ENCODE measurements at regions not wholly inside any gene's neighbourhood (a gene's known extent, or its start where the extent isn't known, plus 50 kb on each side); places are given as distances from the start of the nearest gene placed in this dataset.

DNA sequence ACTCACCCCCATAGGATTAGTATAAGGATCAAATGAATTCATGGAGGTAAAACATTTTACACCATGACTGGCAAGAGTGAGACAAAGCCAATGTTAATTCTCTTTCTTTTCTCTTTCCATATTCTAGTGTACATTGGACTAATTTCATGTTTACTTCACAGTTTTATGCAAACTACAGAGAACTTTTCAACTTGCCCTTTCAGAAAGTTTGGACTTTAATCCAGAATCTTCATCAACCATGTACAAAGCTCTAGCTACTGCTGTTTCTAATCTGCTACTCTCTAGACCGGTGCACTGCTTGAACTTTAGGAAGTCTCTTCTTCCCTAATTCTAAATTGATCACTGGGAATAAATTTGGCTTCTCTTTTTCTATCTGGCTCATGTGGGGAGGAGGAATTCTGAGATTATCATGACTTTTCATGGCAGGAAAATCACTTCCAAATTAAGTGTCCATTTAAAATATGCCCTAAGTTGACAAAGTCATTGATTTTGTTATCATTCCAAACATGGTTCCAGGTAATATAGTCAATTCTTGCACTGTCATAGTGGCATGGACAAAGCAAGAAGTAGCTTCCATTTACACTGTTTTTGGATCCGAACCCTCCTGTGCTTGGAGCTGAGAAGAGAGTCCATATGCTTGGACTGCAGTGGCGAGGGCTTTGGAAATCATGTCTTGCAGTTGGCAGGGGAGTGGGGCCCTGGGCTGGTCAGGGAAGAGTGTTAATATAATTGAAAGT lies 903.3 kb downstream of the CCSER2 start:
- Histone ChIP-seq H3K9me3 (replicated peaks) (no peaks in the 10 kb centered on the region), H3K4me3 (no peak overlapping the region), H3K27me3 (ENCODE audit: low read depth) (peaks cover 6% of the 10 kb centered on the region), H3K36me3 (no peaks in the 10 kb centered on the region), H3K27ac (replicated peaks) (no peak overlapping the region), H3K4me1 (no peaks in the 10 kb centered on the region)
- TF ChIP-seq, protein P1, sequence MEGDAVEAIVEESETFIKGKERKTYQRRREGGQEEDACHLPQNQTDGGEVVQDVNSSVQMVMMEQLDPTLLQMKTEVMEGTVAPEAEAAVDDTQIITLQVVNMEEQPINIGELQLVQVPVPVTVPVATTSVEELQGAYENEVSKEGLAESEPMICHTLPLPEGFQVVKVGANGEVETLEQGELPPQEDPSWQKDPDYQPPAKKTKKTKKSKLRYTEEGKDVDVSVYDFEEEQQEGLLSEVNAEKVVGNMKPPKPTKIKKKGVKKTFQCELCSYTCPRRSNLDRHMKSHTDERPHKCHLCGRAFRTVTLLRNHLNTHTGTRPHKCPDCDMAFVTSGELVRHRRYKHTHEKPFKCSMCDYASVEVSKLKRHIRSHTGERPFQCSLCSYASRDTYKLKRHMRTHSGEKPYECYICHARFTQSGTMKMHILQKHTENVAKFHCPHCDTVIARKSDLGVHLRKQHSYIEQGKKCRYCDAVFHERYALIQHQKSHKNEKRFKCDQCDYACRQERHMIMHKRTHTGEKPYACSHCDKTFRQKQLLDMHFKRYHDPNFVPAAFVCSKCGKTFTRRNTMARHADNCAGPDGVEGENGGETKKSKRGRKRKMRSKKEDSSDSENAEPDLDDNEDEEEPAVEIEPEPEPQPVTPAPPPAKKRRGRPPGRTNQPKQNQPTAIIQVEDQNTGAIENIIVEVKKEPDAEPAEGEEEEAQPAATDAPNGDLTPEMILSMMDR (IDR thresholded peaks at IDR 0.05; ENCODE audit: borderline replicate concordance) = no peak
- no peak for DNase-seq
- intact Hi-C loops (cut with micrococcal nuclease) = no loop called here

DNA sequence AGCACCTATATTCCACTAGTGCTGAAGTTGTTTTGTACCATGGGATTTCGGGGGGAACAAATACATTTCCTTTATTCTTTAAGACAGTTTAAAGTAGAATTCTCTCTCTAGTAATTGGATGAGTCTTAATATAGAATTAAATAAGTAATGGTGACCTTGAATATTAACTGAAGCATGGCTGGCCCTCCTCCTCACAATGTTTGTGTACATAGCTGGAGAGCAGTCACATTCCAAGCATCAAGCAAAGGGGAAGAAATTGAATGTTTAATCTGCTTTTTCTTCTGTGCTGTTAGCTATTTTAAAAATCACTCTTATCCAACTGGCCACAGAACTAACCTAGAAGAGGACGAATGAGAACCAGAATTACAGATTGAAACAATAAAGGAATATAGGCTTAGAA lies 906.9 kb downstream of the CCSER2 start:
- Histone ChIP-seq H3K27ac (replicated peaks) (no peak overlapping the region), H3K27me3 (ENCODE audit: low read depth) (peaks cover 26% of the 10 kb centered on the region), H3K9me3 (replicated peaks) (no peaks in the 10 kb centered on the region), H3K4me1 (no peaks in the 10 kb centered on the region), H3K36me3 (no peaks in the 10 kb centered on the region), H3K4me3 (no peak overlapping the region)
- TF ChIP-seq, protein P1 (IDR thresholded peaks at IDR 0.05; ENCODE audit: borderline replicate concordance) = no peak
- intact Hi-C loops (cut with micrococcal nuclease) = no loop called here
- no peak for DNase-seq

DNA sequence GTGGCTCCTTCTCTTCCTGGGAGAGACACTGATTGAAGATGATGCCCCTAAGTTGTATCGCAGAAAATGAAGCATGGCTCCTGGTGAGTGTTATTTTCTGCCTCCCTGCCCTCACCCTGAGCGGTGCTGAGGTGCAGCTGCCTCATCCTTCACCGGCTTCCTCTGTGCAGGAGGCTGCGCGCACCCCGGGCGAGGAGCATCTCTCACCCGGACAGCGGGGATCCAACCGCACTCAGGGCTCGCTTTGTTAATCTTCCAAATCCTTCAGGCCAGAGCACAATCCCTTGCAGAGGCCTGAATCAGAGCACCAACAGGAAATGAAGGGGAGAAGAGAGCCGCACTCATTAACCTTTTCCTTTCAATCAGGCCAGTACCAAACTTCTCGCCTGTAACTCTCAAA lies 910.3 kb downstream of the CCSER2 start:
- TF ChIP-seq, protein P1 (IDR thresholded peaks at IDR 0.05; ENCODE audit: borderline replicate concordance) = no peak
- no peaks in the 10 kb centered on the region for H3K9me3 ChIP-seq (replicated peaks)
- H3K4me1 ChIP-seq = no peaks in the 10 kb centered on the region
- no peak overlapping the region for H3K4me3 ChIP-seq
- peaks cover 26% of the 10 kb centered on the region for H3K27me3 ChIP-seq (ENCODE audit: low read depth)
- intact Hi-C loops (cut with micrococcal nuclease) = no loop called here
- DNase-seq = no peak
- H3K27ac ChIP-seq (replicated peaks) = no peak overlapping the region
- H3K36me3 ChIP-seq = no peaks in the 10 kb centered on the region

DNA sequence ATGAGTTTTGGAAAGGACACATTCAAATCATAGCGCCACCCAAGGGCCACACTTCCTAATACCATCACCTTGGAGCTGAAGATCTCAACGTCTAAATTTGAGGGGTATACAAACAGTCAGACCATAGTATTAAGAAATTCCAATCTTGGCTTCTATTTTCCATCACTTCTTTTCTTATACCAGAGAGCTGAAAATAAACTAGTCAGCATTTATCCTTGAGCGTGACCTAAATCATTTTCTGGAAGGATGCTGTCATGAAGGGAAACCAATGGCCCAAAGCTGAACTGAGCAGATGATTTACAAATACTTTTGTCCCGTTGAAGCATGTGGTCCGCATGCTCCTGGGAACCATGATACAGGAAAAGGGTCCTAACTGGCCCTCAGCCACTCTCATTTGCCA lies 921.9 kb downstream of the CCSER2 start:
- Histone ChIP-seq H3K4me1 (no peaks in the 10 kb centered on the region), H3K9me3 (replicated peaks) (no peaks in the 10 kb centered on the region), H3K4me3 (no peak overlapping the region), H3K27me3 (ENCODE audit: low read depth) (no peaks in the 10 kb centered on the region), H3K36me3 (no peaks in the 10 kb centered on the region), H3K27ac (replicated peaks) (no peak overlapping the region)
- DNase-seq = no peak
- intact Hi-C loops (cut with micrococcal nuclease) = no loop called here
- TF ChIP-seq, protein P1 (IDR thresholded peaks at IDR 0.05; ENCODE audit: borderline replicate concordance) = no peak

GRCh38 chr10:85256481-85256880 lies 928.1 kb downstream of the CCSER2 start:
- TF ChIP-seq, protein P1 (IDR thresholded peaks at IDR 0.05; ENCODE audit: borderline replicate concordance) = no peak
- H3K9me3 ChIP-seq (replicated peaks) = no peaks in the 10 kb centered on the region
- H3K36me3 ChIP-seq = no peaks in the 10 kb centered on the region
- H3K27me3 ChIP-seq (ENCODE audit: low read depth) = no peaks in the 10 kb centered on the region
- no peak overlapping the region for H3K27ac ChIP-seq (replicated peaks)
- peaks cover 6% of the 10 kb centered on the region for H3K4me1 ChIP-seq
- DNase-seq = no peak
- no peak overlapping the region for H3K4me3 ChIP-seq
- intact Hi-C loops (cut with micrococcal nuclease) = no loop called here

Measured in left ventricle myocardium inferior (tissue), 1 donor.